IPS DF 4.7 (cell line): ENCODE measurements at regions not wholly inside any gene's neighbourhood (a gene's known extent, or its start where the extent isn't known, plus 50 kb on each side); places are given as distances from the start of the nearest gene placed in this dataset.

ENCODE experiments used
- DNase-seq: peaks from one replicate; pipeline ENCODE4 v3.0.0-alpha.2; 2013; ENCODE audit warnings: low spot score; ENCODE audit errors: extremely low read depth

DNA sequence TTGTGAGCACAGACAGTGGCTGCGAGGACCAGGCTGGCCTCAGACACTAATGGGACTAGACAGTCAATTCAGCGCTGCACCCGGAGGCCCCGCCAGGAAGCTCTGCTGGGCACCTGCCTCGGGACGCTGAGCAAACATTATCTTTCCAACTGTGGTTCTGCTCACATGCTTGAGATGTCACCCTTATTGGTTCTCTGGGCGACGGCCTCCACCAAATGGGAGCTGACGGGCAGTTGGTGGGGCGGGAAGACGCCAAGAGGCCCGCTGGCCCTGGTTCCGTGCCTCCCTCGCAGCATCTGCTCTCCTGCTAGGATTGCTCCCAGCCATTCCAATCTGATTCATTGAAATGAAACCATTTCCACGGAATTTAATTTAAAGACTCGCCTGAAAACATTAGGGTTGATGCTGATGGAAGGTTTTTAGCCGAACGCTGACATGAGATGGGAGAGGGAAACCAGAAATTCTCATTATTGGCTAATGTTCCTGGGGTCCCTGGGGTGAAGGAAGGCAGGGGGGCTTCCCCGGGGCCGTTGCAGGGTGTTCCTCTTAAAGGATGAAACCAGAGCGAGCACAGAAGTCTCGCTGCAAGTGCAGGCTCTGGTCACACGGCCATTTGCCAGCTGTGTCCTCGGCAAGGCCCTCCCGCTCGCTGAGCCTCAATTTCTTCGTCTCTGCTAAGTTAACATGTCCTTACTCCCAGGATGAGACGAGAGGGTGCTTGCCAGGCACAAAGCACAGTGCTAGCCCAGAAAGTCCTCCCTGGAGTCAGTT, 512.2 kb downstream of the NPHP4 start:
- DNase-seq: no peak

DNA sequence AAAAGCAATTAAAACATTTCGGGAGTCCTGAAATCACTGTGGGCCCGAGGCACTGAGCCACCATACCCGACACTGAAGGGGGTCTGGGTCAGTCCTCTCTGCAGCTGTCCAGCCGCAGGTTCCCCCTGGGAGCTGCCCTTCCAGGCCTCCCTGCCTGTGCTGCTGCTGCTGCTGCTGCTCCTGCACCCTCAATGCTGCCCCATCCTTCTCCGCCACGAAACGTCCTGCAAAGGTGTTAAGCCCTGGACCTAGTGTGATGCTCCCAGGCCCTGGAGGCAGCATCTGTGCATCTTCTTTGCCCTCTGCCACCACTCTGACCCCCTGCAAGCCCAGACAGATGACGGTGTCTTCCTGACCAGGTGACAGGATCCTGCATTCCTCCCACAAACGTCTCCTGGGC, 513.3 kb downstream of the NPHP4 start:
- DNase-seq: no peak

DNA sequence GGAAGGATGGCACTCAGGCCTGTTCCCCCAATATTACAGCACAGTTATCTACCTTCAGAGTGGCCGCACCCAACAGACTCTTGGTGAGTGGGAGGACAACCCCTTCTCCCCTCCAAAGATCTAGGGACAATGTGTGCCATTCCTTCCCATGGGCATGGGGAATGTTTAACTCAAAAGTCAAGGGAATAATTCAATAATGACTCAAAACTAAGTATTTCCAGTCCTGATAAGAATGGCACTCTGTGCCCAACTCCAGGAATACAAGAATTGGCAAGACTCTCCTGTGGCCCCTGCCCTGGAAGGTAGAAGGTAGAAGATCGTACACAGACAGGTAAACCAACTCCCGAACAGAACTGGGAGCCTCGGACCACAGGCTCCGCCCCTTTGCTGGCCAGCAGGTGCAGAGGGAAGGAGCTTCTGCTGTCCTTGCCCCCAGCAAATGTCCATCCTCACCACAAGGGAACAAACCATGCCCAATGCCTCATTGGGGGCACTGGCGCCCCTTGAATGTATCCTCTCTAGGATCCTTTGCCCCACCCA, 514.0 kb downstream of the NPHP4 start:
- no peak for DNase-seq

DNA sequence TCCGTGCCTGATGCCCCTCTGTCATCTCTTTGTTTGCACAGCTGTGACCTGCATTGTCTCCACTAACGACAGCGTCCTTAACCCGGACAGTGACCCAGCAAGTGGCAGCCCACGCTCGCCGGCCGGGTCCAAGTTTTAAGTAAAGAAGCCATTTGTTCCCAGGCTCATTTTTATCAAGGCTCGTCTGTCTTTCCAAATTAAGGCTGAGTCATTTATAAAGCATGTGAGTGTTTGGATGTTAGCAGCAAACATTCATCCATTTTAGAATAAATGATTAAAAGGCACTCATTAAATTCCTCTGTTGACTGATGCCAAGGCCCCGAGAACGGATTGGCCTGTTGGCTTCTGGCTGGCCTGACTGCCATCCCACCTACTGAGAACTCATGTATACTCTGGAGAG, 514.5 kb downstream of the NPHP4 start:
- DNase-seq: no peak

DNA sequence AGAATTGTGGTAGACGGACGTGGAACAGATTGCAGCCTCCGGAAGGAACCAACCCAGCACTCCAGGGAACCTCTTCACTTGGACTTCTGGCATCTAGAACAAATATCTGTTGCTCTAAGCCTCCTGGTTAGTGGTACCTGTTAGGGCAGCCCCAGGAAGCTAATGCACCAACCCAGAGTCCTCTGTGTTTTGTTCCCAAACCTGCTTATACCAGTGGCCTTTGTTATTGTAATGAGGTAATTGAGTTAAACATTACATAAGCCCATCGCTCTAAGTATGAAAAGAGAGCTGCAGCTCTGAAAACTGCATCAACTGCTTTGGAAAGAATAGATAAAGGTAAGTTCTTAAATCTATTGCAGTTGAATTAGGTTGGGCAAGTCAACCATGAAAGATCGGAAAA, 516.7 kb downstream of the NPHP4 start:
- DNase-seq: no peak

DNA sequence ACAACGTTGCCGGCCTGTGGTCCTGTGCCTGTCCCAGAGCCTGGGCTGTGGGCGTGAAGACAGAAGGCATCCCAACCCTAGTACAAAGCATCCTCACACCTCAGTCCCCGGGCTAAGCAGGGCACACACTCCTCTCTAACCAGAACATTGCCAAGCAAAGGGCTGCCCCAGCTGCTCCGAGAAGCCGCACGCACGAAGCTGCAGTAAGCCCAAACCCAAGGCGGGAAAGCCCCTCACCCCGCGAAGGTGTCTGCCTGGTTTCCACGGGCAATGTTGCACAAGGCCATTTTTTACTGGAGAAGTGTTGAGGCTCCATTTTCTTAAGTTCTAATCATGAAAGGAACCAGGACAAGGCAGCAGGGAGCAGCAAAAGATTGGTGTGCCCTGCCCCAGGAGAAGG, 519.0 kb downstream of the NPHP4 start:
- no peak for DNase-seq

DNA sequence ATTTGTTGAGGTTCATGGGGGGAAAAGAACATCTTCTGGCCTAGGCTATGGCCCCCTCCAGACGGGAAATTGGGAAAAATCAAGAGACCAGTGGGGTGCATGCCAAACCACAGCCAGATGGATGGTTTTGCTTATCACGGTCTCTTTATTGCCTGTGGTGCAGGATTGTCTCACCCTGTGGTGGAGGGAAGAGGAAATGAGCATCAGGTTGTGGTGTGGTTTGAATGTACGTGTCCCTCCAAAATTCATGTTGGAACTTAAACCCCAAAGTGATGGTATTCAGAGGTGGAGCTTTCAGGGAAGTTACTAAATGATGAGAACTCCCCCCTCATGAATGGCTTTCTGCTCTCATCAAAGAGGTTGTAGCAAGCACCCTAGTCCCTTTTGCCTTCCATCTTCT, 525.7 kb downstream of the NPHP4 start:
- DNase-seq: no peak

DNA sequence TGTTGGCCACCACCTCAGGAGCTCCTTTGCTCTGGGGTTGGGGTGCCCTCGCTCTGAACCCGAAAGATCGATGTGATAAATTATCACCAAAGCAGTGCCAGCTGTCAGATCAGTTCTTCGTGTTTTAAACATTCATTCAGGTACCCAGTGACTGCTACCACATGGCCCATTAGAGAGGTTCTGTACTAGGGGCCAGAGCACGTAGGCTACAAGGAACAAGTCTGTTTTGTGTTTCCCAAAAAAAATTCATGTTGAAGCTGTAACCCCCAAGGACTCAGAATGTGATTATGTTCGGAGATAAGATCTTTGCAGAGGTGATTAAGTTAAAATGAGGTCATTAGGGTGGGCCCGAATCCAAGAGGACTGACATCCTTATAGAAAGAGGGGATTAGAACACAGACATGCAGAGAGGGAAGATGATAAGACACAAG, 526.9 kb downstream of the NPHP4 start:
- no peak for DNase-seq

DNA sequence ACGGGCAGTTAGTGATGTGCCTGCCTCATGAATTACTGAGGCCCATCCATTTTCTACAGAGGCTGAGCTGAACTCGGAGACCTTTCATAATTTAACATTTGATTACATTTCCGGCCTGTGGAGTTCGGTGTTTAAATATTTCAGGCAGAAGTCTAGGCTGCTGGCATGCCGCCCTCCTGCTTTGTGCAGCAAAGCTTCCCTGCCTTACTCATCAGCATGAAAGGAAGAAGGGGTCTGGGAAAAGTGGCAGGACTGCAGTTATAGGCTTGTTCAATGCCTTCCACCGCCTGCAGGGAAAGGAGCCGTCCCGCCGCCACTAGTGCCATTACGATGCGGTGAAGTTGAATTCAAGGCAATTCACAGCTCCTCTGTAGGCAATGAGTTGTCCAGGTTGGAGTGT, 527.9 kb downstream of the NPHP4 start:
- no peak for DNase-seq

DNA sequence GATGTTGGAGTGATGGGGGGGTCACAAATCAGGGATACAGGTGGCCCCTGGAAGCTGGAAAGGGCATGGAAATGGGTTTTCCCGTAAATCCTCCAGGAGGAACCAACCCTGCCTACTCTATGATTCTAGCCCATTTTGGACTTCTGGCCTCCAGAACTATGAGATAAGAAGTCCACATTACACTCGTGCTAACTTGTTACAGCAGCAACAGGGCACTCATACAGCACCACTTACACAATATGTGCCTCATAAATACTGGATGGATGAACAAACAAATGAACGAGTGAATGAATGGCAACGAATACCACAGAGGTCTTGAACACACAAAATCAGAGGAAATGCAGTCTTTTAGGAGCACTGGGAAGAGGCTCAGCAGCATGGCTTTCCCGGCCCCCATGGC, 531.3 kb downstream of the NPHP4 start:
- no peak for DNase-seq

DNA sequence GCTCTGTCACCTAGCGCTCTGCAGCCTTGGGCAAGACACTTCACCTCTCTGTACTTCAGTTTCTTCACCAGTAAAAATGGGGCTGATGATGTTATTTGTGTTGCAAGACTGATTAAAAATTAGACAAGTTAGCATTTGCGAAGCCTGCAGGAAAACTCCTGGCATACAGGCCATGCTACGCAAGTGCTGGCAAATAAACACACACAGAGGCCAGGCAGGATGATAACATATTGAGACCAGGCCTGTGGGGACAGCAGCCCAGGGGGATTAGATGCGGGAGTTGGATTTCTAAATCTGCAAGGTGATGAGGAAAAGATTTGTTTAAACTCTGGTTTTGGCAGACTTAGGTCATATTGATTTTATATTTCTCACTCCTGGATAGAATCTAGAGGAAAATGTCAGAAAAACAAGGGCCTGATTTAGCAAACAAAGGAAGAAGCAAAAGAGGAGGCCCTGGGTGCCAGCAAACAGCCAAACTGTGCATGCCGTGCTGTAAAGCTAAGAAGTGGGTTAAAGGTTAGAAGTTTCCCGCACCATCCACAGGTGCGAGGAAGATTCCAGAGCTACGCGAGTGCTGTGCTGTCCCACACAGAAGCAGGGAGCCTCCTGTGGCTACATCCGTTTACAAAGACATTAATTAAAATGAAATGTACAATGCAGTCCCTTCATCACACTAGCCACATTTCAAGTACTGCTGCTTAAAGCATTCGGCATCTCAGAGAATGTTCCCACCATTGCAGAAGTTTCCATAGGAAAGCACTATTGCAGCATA, 532.2 kb downstream of the NPHP4 start:
- DNase-seq: no peak

DNA sequence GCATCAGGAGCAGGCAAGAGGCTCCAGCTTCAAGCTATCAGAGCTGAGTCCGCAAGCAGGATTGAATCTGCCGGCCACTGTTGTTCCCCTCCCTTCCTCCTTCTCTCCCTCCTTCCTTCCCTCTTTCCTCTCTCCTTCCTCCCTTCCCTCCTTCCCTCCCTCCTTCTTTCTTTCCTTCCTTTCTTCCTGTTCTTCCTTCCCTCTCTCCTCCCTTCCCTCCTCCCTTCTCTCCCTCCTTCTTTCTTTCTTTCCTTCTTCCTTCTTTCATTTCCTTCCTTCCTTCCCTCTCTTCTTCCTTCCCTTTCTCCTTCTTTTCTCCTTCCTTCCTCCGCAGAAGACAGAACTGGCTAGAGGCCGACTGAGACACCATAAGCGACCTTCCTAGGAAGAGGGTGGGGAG, 534.0 kb downstream of the NPHP4 start:
- no peak for DNase-seq

DNA sequence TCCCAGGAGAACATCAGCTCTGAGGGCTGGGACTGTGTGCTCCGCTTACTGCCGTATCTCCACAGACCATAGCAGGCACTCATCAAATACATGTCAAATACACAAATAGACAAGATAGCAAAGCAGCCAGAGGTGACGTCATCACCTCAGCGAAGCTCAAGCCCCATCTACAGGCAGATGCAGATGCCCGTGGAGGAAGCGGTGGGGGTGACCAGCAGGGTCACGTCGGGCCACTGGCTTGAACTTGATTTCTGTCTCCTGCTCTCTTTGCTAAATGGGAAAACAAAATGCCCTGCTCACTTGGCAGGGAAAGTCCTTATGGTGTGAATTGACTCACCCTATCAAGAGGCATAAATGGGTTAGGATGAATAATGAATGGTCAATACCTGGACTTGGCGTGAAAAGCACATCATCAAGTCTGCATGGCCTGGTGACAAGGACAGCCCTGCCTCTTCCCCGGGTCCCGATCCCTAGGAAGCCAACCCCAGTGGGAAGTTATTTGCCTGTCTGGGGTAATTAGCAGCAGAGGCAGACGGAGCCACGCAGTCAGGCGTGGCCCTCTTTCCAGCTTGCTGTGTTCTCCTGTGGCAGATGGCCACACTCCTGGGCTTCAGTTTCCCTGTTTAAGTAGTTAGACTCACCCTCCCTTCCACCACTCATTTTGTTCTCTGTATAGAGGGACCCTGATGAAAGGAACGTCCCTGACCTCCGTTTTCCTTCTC, 536.0 kb downstream of the NPHP4 start:
- no peak for DNase-seq

DNA sequence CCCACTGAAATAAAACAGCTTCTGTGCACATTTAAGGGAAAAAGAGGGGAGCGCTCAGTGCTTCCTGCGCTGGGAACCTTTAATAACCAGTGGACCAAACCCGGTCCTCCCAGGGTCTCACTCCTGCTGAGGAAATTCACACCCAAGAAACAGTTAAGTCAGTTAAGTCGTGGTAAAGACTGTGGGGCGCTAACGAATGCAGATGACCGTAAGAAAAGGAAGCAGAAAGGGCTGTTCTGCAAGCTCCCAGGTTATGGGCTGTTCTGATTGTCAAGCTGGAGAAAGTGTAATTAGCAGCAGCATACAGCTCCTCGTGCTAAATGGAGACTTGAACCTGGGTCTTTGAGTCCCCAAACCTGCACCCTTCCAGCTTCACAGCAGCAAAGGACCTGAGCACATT, 536.6 kb downstream of the NPHP4 start:
- DNase-seq: no peak

DNA sequence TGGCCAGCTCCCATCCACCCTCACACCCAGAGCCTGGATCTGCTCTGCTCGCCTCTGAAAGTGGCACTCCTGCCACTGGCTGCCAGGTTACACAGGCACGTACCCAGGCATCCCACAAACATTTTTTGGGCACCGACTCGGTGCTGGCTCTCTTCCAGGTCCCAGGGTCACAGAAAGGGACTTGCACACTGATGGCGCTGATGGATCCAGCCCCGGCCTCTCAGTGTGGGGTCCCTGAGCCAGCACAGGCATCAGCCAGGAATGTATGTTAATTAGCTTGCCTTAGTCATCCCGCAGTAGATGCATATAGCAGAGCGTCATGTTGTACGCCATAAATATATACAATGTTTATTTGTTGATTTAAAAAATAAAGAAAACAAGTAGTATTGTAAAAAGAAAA, 537.2 kb downstream of the NPHP4 start:
- DNase-seq: no peak

DNA sequence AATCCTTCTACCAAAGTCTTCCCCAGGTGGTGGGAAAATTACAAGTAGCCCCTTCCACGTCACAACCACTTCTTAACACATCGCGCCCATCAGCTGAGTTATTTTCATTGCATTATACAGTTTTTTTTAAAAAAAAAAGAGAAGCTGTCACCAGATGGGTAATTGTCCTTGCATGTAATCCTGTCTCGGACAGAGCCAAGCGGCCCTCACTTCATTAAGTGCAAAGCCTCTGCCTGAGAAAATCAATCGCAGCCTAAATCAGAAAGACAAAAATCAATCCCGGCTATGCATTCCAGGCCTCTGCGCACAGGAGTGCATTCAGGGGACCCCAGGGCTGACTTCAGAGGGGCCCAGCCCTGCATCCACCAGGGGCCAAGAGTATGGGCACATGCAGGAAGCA, 538.9 kb downstream of the NPHP4 start:
- DNase-seq: no peak

DNA sequence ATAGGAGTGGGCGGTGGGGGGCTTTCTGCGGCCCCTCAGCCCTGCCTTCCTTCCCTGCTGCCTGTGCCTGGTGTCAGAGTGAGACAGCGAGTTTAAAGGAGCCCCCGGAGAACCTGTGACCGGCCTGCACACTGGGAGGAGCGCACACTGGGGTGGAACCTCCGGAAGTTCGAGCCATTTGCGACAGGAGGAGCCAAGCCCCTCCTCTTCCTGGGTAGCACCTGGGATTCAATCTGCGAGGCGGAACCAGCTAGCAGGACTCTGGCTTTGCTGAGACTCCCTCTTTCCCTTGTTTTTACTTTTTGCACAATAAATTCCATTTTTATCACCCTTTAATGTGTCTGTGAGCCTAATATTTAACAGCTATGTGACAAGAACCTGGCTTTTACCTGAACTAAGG, 540.6 kb downstream of the NPHP4 start:
- no peak for DNase-seq

DNA sequence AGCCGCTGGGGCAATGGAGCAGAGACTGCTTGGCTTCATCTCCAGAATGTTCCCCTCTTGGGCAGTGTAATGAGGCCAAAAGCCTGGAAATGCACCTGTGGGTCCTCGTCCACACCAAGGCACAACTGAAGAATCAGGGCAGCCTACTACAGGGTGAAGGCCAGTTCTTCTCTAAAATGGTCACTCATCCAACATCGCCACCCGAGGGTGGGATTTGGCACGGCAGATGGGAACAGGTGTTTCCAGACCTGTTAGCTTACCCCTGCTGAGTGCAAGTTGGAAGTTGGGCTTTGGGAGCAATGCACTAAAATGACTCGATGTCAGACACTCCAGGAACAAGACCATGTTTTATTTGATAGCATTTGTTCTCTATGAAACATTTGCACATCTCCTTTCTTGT, 543.7 kb downstream of the NPHP4 start:
- DNase-seq: no peak

DNA sequence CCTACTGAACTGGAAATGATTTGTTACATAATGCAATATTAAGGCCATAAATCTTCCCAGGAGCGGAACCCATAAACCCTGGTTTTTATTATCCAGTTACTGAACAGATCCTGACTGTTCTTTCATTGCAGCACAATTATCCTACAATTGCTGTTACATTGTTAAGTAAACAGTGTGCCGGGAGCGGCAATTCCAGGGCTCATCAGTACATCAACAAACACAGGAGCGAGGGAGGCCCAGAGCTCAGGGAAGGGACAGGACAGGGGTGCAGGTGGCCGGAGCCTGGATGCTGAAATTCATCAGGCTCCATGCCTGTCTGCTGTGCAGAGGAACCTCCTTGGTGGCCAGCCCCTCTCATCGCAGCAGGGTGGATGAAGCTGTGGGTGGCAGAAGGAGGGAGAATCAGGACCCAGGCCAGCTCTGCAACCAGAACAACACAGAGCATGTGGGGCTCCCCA, 544.7 kb downstream of the NPHP4 start:
- DNase-seq: no peak

DNA sequence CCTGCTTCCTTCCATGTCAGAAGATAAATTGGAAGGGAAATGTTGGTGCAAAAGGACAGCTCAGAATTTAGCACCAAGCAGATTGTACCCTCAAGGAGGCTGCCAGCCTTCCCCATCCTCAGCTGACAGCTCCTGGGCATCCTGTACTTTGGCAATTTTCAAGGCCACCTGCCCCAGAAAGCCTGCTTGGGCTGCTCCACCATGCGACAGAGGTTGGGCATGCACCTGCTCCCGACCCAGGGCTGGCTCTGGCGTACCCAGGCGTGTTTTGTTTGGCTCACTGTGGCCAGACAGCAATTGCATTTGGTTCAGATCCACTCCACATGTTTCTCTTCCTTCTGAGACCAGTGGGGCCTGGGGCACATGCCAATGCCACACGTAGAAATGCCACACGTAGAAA, 547.8 kb downstream of the NPHP4 start:
- no peak for DNase-seq

DNA sequence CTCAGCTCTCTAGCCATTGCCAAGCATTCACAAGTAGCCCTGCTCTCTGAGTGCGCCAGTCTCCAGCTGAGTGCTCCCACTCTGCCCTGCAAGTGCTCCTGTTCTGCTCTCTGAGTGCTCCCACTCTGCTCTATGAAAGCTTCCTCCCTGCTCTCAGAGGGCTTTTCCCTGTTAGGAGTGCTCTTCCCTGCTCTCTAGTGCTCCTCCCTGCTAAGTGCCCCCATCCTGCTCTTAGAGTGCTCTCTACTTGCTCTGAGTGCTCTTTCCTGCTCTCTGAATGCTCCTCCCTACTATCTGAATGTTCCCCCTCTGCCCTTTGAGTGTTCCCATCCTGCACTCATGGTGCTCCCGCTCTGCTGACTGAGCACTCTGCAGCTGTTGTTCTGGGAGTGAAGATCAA, 555.4 kb downstream of the NPHP4 start:
- no peak for DNase-seq

DNA sequence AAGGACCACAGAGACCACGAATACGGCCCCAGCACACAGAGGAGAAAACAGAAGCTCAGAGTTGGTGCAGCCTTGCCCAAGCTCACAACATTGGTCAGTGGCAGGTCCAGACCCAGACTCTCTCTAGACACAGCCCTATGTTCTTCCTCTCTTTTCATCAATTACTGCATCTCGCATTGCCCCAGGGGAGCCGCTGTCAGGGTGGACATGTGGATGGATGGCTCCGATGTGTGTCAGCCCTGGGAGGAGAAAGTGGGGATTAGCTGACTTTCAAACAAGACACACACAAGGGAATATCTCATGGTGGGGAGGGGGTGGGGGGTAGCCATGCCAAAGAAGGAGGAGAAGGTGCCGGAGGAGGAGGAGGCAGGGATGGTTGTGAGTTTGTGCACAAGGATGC, 556.8 kb downstream of the NPHP4 start:
- no peak for DNase-seq
